ENCODE measurements at regions not wholly inside any gene's neighbourhood (a gene's known extent, or its start where the extent isn't known, plus 50 kb on each side); places are given as distances from the start of the nearest gene placed in this dataset.

- no peaks in the 10 kb centered on the region for H3K36me3 ChIP-seq (ENCODE audit: control insufficient read depth, insufficient read depth, low read length)
- no peaks in the 10 kb centered on the region for H3K27me3 ChIP-seq (ENCODE audit: control insufficient read depth, insufficient read depth, low read length)
- no peak overlapping the region for H3K4me3 ChIP-seq (ENCODE audit: low read depth, low read length)
- DNase-seq (ENCODE audit: low read depth), result no peak
- no peak for TF ChIP-seq CTCF (IDR thresholded peaks at IDR 0.05; ENCODE audit: insufficient read depth, low read length, poor library complexity, severe bottlenecking)
Measured at GRCh38 chr6:80625405-80625804, 518.9 kb downstream of the BCKDHB start.

- Histone ChIP-seq H3K4me3 (ENCODE audit: low read depth, low read length) (no peak overlapping the region), H3K27me3 (ENCODE audit: control insufficient read depth, insufficient read depth, low read length) (no peaks in the 10 kb centered on the region), H3K36me3 (ENCODE audit: control insufficient read depth, insufficient read depth, low read length) (no peaks in the 10 kb centered on the region)
- TF ChIP-seq CTCF (IDR thresholded peaks at IDR 0.05; ENCODE audit: insufficient read depth, low read length, poor library complexity, severe bottlenecking), result no peak
- DNase-seq (ENCODE audit: low read depth), result no peak
Measured at GRCh38 chr6:80623066-80623815, 516.8 kb downstream of the BCKDHB start.

GRCh38 chr6:80622641-80623040 lies 516.2 kb downstream of the BCKDHB start:
- no peak overlapping the region for H3K4me3 ChIP-seq (ENCODE audit: low read depth, low read length)
- no peak for DNase-seq (ENCODE audit: low read depth)
- H3K36me3 ChIP-seq (ENCODE audit: control insufficient read depth, insufficient read depth, low read length), result no peaks in the 10 kb centered on the region
- H3K27me3 ChIP-seq (ENCODE audit: control insufficient read depth, insufficient read depth, low read length), result no peaks in the 10 kb centered on the region
- no peak for TF ChIP-seq CTCF (IDR thresholded peaks at IDR 0.05; ENCODE audit: insufficient read depth, low read length, poor library complexity, severe bottlenecking)

GRCh38 chr6:80618953-80619352 lies 512.5 kb downstream of the BCKDHB start:
- TF ChIP-seq CTCF (IDR thresholded peaks at IDR 0.05; ENCODE audit: insufficient read depth, low read length, poor library complexity, severe bottlenecking), result no peak
- Histone ChIP-seq H3K27me3 (ENCODE audit: control insufficient read depth, insufficient read depth, low read length) (no peaks in the 10 kb centered on the region), H3K4me3 (ENCODE audit: low read depth, low read length) (no peak overlapping the region), H3K36me3 (ENCODE audit: control insufficient read depth, insufficient read depth, low read length) (no peaks in the 10 kb centered on the region)
- no peak for DNase-seq (ENCODE audit: low read depth)

- H3K36me3 ChIP-seq (ENCODE audit: control insufficient read depth, insufficient read depth, low read length), result no peaks in the 10 kb centered on the region
- DNase-seq (ENCODE audit: low read depth), result no peak
- no peaks in the 10 kb centered on the region for H3K27me3 ChIP-seq (ENCODE audit: control insufficient read depth, insufficient read depth, low read length)
- no peak overlapping the region for H3K4me3 ChIP-seq (ENCODE audit: low read depth, low read length)
- TF ChIP-seq CTCF (IDR thresholded peaks at IDR 0.05; ENCODE audit: insufficient read depth, low read length, poor library complexity, severe bottlenecking), result no peak
Measured at GRCh38 chr6:80610846-80611245, 504.4 kb downstream of the BCKDHB start.

GRCh38 chr6:80608881-80609280 lies 502.4 kb downstream of the BCKDHB start:
- DNase-seq (ENCODE audit: low read depth), result no peak
- no peak overlapping the region for H3K4me3 ChIP-seq (ENCODE audit: low read depth, low read length)
- no peaks in the 10 kb centered on the region for H3K27me3 ChIP-seq (ENCODE audit: control insufficient read depth, insufficient read depth, low read length)
- H3K36me3 ChIP-seq (ENCODE audit: control insufficient read depth, insufficient read depth, low read length), result no peaks in the 10 kb centered on the region
- no peak for TF ChIP-seq CTCF (IDR thresholded peaks at IDR 0.05; ENCODE audit: insufficient read depth, low read length, poor library complexity, severe bottlenecking)
